PC-9 (cell line): ENCODE measurements at regions not wholly inside any gene's neighbourhood (a gene's known extent, or its start where the extent isn't known, plus 50 kb on each side); places are given as distances from the start of the nearest gene placed in this dataset.

Experiments used
- BruUV-seq: library from RNA; stranded (reverse); fragments of 400-500 nt; replicated peaks from 2 replicates; lab custom pipeline; 2021; lab: Mats Ljungman, UMichigan
- CTCF ChIA-PET: fragments of 300-600 bp; sonication (Branson Sonifier 250); formaldehyde crosslinking; loops from one replicate; lab custom pipeline; 2022; ENCODE audit warnings: antibody characterized with exemption; lab: Charles Lee
- POLR2A ChIA-PET: fragments of 300-600 bp; sonication (Branson Sonifier 250); formaldehyde crosslinking; loops from one replicate; lab custom pipeline; 2022; ENCODE audit warnings: antibody characterized with exemption; ENCODE audit not compliant: unreplicated experiment; lab: Charles Lee
- DNase-seq, 2 experiments: peaks; one replicate each; pipeline versions ENCODE4 v3.0.0 to v3.0.0-alpha.2; 2015 to 2022; ENCODE audit warnings: mixed read lengths in 1 of 2
- H2AFZ ChIP-seq: fragments of 200-600 bp; sonication (generic); 2 replicates; pipeline ENCODE4 v1.8.1; 2017; ENCODE audit warnings: antibody characterized with exemption
- H3F3A ChIP-seq: fragments of 200-600 bp; sonication (generic); 2 replicates; pipeline ENCODE4 v1.8.1; 2017; ENCODE audit warnings: antibody characterized with exemption, mild to moderate bottlenecking, low read depth; ENCODE audit not compliant: insufficient read depth
- H3K27ac ChIP-seq: fragments of 200-600 bp; sonication (generic); 2 replicates; pipeline ENCODE4 v1.6.1; 2016; ENCODE audit warnings: mixed run types
- H3K27me3 ChIP-seq: fragments of 200-600 bp; sonication (generic); 2 replicates; pipeline ENCODE4 v1.6.1; 2016; ENCODE audit warnings: low read depth, mixed run types; ENCODE audit not compliant: insufficient read depth
- H3K36me3 ChIP-seq: fragments of 200-600 bp; sonication (generic); 2 replicates; pipeline ENCODE4 v1.6.1; 2016; ENCODE audit warnings: low read depth, mixed run types
- H3K4me1 ChIP-seq: fragments of 200-600 bp; sonication (generic); replicated peaks from 2 replicates; pipeline ENCODE4 v1.6.1; 2016; ENCODE audit warnings: mixed run types; ENCODE audit not compliant: insufficient read depth
- H3K4me2 ChIP-seq: fragments of 200-600 bp; sonication (generic); 2 replicates; pipeline ENCODE4 v1.6.1; 2017; ENCODE audit warnings: mixed run types
- H3K4me3 ChIP-seq: fragments of 200-600 bp; sonication (generic); 2 replicates; pipeline ENCODE4 v1.6.1; 2016; ENCODE audit warnings: mixed run types
- H3K79me2 ChIP-seq: fragments of 200-600 bp; sonication (generic); 2 replicates; pipeline ENCODE4 v1.6.1; 2017; ENCODE audit warnings: low read depth, mixed run types
- H3K9me2 ChIP-seq: fragments of 200-600 bp; sonication (generic); 2 replicates; pipeline ENCODE4 v1.8.1; 2017; ENCODE audit warnings: mild to moderate bottlenecking; ENCODE audit not compliant: insufficient read depth
- H3K9me3 ChIP-seq: fragments of 200-600 bp; sonication (generic); 2 replicates; pipeline ENCODE4 v1.8.1; 2016; ENCODE audit warnings: low read depth; ENCODE audit not compliant: insufficient read depth
- H4K20me1 ChIP-seq: fragments of 200-600 bp; sonication (generic); 2 replicates; pipeline ENCODE4 v1.8.1; 2017; ENCODE audit not compliant: insufficient read depth
- CTCF ChIP-seq: fragments of 200-600 bp; sonication (generic); conservative IDR thresholded peaks from 2 replicates; pipeline ENCODE4 v1.6.1; 2017; ENCODE audit warnings: mixed run types, antibody characterized with exemption, mild to moderate bottlenecking, moderate library complexity
- EZH2 ChIP-seq: fragments of 200-600 bp; sonication (generic); IDR thresholded peaks from 2 replicates; pipeline ENCODE4 v1.8.0; 2017; ENCODE audit warnings: antibody characterized with exemption, low read depth
- intact Hi-C: fragments of 100-400 bp; cut with micrococcal nuclease; formaldehyde crosslinking; loops from one replicate; pipeline ENCODE4 v1.10.0; 2022; ENCODE audit not compliant: unreplicated experiment

- Histone ChIP-seq H3K9me3 (no peaks in the 10 kb centered on the region), H3F3A (no peaks in the 10 kb centered on the region), H3K4me1 (no peaks in the 10 kb centered on the region), H3K4me3 (no peak overlapping the region), H4K20me1 (no peaks in the 10 kb centered on the region; the same call in 1 of the 2 replicates), H3K27me3 (peaks cover 80% of the 10 kb centered on the region), H3K27ac (no peak overlapping the region), H3K4me2 (no peak overlapping the region), H3K9me2 (peaks cover 4% of the 10 kb centered on the region; the same call in 1 of the 2 replicates), H3K36me3 (no peaks in the 10 kb centered on the region), H3K79me2 (no peaks in the 10 kb centered on the region), H2AFZ (no peak overlapping the region)
- ChIA-PET POLR2A (no interaction called here), CTCF (no interaction called here)
- no TSS peak for BruUV-seq
- DNase-seq = no peak
- TF ChIP-seq EZH2 (no peak), CTCF (no peak)
- intact Hi-C loops = no loop called here
Measured at GRCh38 chr2:241992753-241993152, 123.2 kb downstream of the RTP5 start.

- Histone ChIP-seq H3K36me3 (no peaks in the 10 kb centered on the region), H4K20me1 (no peaks in the 10 kb centered on the region; the same call in 1 of the 2 replicates), H3K9me3 (no peaks in the 10 kb centered on the region), H3K4me3 (no peak overlapping the region), H2AFZ (no peak overlapping the region), H3K4me2 (no peak overlapping the region), H3K9me2 (peaks cover 4% of the 10 kb centered on the region; the same call in 1 of the 2 replicates), H3K27ac (no peak overlapping the region), H3F3A (no peaks in the 10 kb centered on the region), H3K79me2 (no peaks in the 10 kb centered on the region), H3K27me3 (peaks cover 82% of the 10 kb centered on the region), H3K4me1 (no peaks in the 10 kb centered on the region)
- intact Hi-C loops = no loop called here
- no TSS peak for BruUV-seq
- TF ChIP-seq EZH2 (no peak), CTCF (no peak)
- DNase-seq = no peak
- ChIA-PET CTCF (no interaction called here), POLR2A (no interaction called here)
Measured at GRCh38 chr2:241993386-241994005, 124.0 kb downstream of the RTP5 start.

- H3K36me3 ChIP-seq = no peaks in the 10 kb centered on the region
- CTCF ChIA-PET = no interaction called here
- no peaks in the 10 kb centered on the region for H3K9me3 ChIP-seq
- TF ChIP-seq EZH2 = no peak
- no peak for TF ChIP-seq CTCF
- no peak for DNase-seq
- no peak overlapping the region for H3K4me3 ChIP-seq
- H4K20me1 ChIP-seq = no peaks in the 10 kb centered on the region; the same call in 1 of the 2 replicates
- intact Hi-C loops = no loop called here
- no peaks in the 10 kb centered on the region for H3K79me2 ChIP-seq
- H3F3A ChIP-seq = no peaks in the 10 kb centered on the region
- no peaks in the 10 kb centered on the region for H3K4me1 ChIP-seq
- no TSS peak for BruUV-seq
- POLR2A ChIA-PET = no interaction called here
- no peak overlapping the region for H3K27ac ChIP-seq
- peaks cover 85% of the 10 kb centered on the region for H3K27me3 ChIP-seq
- H3K4me2 ChIP-seq = no peak overlapping the region
- H3K9me2 ChIP-seq = peaks cover 4% of the 10 kb centered on the region; the same call in 1 of the 2 replicates
- no peak overlapping the region for H2AFZ ChIP-seq
Measured at GRCh38 chr2:241994086-241994485, 124.6 kb downstream of the RTP5 start.
